Right atrium auricular region (tissue), 2 donors: ENCODE measurements at regions not wholly inside any gene's neighbourhood (a gene's known extent, or its start where the extent isn't known, plus 50 kb on each side); places are given as distances from the start of the nearest gene placed in this dataset.

Experiments used
- DNase-seq: peaks from one replicate; pipeline ENCODE4 v3.0.0-alpha.2; 2019; ENCODE audit warnings: low spot score
- H3K27ac ChIP-seq, 2 donors: fragments of 200-600 bp; sonication (generic); 1 replicate in 1 of 2; 2 replicates in 1 of 2; pipeline ENCODE4 v1.5.1; 2016 to 2019
- H3K27me3 ChIP-seq, 2 donors: fragments of 200-600 bp; sonication (generic); one replicate each; pipeline versions ENCODE4 v1.5.1 to v1.6.0; 2017 to 2019
- H3K36me3 ChIP-seq: fragments of 200-600 bp; sonication (generic); one replicate; pipeline ENCODE4 v1.5.1; 2016
- H3K4me1 ChIP-seq, 2 donors: fragments of 200-600 bp; sonication (generic); one replicate each; pipeline versions ENCODE4 v1.5.1 to v1.6.0; 2017 to 2019
- H3K4me3 ChIP-seq, 2 donors: fragments of 200-600 bp; sonication (generic); 1 replicate in 1 of 2; 2 replicates in 1 of 2; pipeline ENCODE4 v1.5.1; 2017 to 2019; ENCODE audit warnings: mild to moderate bottlenecking in 1 of 2, moderate library complexity in 1 of 2
- H3K9me3 ChIP-seq, 2 donors: fragments of 200-600 bp; sonication (generic); one replicate each; pipeline ENCODE4 v1.5.1; 2019
- TF ChIP-seq, protein P1 (sequence below), 2 donors: fragments of 200-600 bp; sonication (generic); IDR thresholded peaks; one replicate each; pipeline ENCODE4 v1.5.1; 2019; ENCODE audit warnings: antibody characterized with exemption in 2 of 2

- TF ChIP-seq, protein P1, sequence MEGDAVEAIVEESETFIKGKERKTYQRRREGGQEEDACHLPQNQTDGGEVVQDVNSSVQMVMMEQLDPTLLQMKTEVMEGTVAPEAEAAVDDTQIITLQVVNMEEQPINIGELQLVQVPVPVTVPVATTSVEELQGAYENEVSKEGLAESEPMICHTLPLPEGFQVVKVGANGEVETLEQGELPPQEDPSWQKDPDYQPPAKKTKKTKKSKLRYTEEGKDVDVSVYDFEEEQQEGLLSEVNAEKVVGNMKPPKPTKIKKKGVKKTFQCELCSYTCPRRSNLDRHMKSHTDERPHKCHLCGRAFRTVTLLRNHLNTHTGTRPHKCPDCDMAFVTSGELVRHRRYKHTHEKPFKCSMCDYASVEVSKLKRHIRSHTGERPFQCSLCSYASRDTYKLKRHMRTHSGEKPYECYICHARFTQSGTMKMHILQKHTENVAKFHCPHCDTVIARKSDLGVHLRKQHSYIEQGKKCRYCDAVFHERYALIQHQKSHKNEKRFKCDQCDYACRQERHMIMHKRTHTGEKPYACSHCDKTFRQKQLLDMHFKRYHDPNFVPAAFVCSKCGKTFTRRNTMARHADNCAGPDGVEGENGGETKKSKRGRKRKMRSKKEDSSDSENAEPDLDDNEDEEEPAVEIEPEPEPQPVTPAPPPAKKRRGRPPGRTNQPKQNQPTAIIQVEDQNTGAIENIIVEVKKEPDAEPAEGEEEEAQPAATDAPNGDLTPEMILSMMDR (IDR thresholded peaks at IDR 0.05), result no peak
- H3K9me3 ChIP-seq, result peaks cover 0 to 8% of the 10 kb centered on the region in 2 donors
- H3K36me3 ChIP-seq, result no peaks in the 10 kb centered on the region
- H3K27me3 ChIP-seq, result no peaks in the 10 kb centered on the region
- DNase-seq, result no peak
- H3K4me3 ChIP-seq, result no peak overlapping the region
- H3K4me1 ChIP-seq, result no peaks in the 10 kb centered on the region
- no peak overlapping the region for H3K27ac ChIP-seq
Observed at GRCh38 chr12:78793491-78793890, 71.1 kb upstream of the SYT1 start.

GRCh38 chr12:78793982-78794381, 70.6 kb upstream of the SYT1 start:
- no peak for DNase-seq
- TF ChIP-seq, protein P1 (IDR thresholded peaks at IDR 0.05), result no peak

DNA sequence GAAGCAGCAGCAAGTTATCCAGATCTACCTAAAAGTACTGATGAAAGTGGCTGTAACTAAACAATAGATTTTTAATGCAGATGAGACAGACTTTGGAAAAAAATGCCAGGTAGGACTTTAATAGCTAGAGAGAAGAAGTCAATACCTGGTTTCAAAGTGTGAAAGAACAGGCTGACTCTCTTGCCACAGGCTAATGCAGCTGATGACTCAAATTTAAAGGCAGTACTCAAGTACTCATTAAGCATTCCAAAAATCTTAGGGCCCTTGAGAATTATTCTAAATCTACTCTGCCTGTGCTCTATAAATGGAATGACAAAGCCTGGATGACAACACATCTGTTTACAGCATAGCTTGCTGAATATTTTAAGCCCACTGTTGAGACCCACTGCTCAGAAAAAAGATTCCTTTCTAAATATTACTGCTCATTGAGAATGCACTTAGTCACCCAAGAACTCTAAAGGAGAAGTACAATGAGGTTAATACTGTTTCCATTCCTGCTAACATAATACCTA, 68.6 kb upstream of the SYT1 start:
- Histone ChIP-seq H3K27ac (no peak overlapping the region), H3K27me3 (no peaks in the 10 kb centered on the region), H3K9me3 (peaks cover 0 to 8% of the 10 kb centered on the region in 2 donors), H3K36me3 (no peaks in the 10 kb centered on the region), H3K4me1 (no peaks in the 10 kb centered on the region), H3K4me3 (no peak overlapping the region)
- no peak for DNase-seq
- TF ChIP-seq, protein P1 (IDR thresholded peaks at IDR 0.05), result no peak

More at GRCh38 chr12:78793982-78794381, 70.6 kb upstream of the SYT1 start:
- Histone ChIP-seq H3K27ac (no peak overlapping the region), H3K4me3 (no peak overlapping the region), H3K27me3 (no peaks in the 10 kb centered on the region), H3K36me3 (no peaks in the 10 kb centered on the region), H3K9me3 (peaks cover 0 to 8% of the 10 kb centered on the region in 2 donors), H3K4me1 (no peaks in the 10 kb centered on the region)

- Histone ChIP-seq H3K4me3 (no peak overlapping the region), H3K4me1 (no peaks in the 10 kb centered on the region), H3K9me3 (peaks cover 0 to 8% of the 10 kb centered on the region in 2 donors), H3K36me3 (no peaks in the 10 kb centered on the region), H3K27ac (no peak overlapping the region), H3K27me3 (no peaks in the 10 kb centered on the region)
- TF ChIP-seq, protein P1 (IDR thresholded peaks at IDR 0.05), result no peak
- DNase-seq, result no peak
Observed at GRCh38 chr12:78797196-78797931, 67.2 kb upstream of the SYT1 start.

GRCh38 chr12:78799649-78800048, 64.9 kb upstream of the SYT1 start:
- DNase-seq, result no peak
- Histone ChIP-seq H3K4me3 (no peak overlapping the region), H3K9me3 (peaks cover 0 to 8% of the 10 kb centered on the region in 2 donors), H3K27me3 (no peaks in the 10 kb centered on the region), H3K36me3 (no peaks in the 10 kb centered on the region), H3K27ac (no peak overlapping the region), H3K4me1 (no peaks in the 10 kb centered on the region)
- TF ChIP-seq, protein P1 (IDR thresholded peaks at IDR 0.05), result no peak
